Thyroid gland (tissue), 4 donors: ENCODE measurements at regions not wholly inside any gene's neighbourhood (a gene's known extent, or its start where the extent isn't known, plus 50 kb on each side); places are given as distances from the start of the nearest gene placed in this dataset.

ENCODE experiments used
- DNase-seq, 2 donors: peaks; one replicate each; pipeline ENCODE4 v3.0.0-alpha.2; 2019
- H3K27ac ChIP-seq, 3 donors: fragments of 200-600 bp; sonication (generic); 1 replicate in 2 of 3; 2 replicates in 1 of 3; pipeline ENCODE4 v1.5.1; 2016 to 2019; ENCODE audit warnings: mild to moderate bottlenecking in 1 of 3, moderate library complexity in 1 of 3
- H3K27me3 ChIP-seq: fragments of 200-600 bp; sonication (generic); one replicate; pipeline ENCODE4 v1.5.1; 2019
- H3K36me3 ChIP-seq, 2 donors: fragments of 200-600 bp; sonication (generic); one replicate each; pipeline ENCODE4 v1.5.1; 2016 to 2019
- H3K4me1 ChIP-seq, 2 donors: fragments of 200-600 bp; sonication (generic); one replicate each; pipeline ENCODE4 v1.5.1; 2017 to 2019
- H3K4me3 ChIP-seq, 3 donors: fragments of 200-600 bp; sonication (generic); replicated peaks in 1 of 3; 1 replicate in 2 of 3; 2 replicates in 1 of 3; pipeline ENCODE4 v1.5.1; 2016; ENCODE audit warnings: mild to moderate bottlenecking in 1 of 3
- H3K9me3 ChIP-seq: fragments of 200-600 bp; sonication (generic); one replicate; pipeline ENCODE4 v1.5.1; 2017
- CTCF ChIP-seq, 6 experiments: fragments of 200-600 bp in 3 of 6; fragments of 450-650 bp in 3 of 6; sonication (generic) in 3 of 6; IDR thresholded peaks; one replicate each; pipeline ENCODE4 v1.5.1; 2016 to 2019; ENCODE audit warnings: antibody characterized with exemption in 6 of 6, mild to moderate bottlenecking in 2 of 6, inconsistent platforms in 1 of 6, moderate library complexity in 1 of 6
- POLR2A ChIP-seq, 2 donors: fragments of 450-650 bp; IDR thresholded peaks; one replicate each; pipeline ENCODE4 v1.6.1; 2017; ENCODE audit warnings: antibody characterized with exemption in 2 of 2, mild to moderate bottlenecking in 2 of 2, moderate library complexity in 1 of 2
- WGBS, 2 donors: methylation state at CpG; one replicate each; pipeline ENCODE4 v1.1.5; 2017; 5-methylcytosine and 5-hydroxymethylcytosine counted together
- intact Hi-C: fragments of 100-400 bp; cut with DNase I; formaldehyde crosslinking; loops from one replicate; pipeline ENCODE4 v1.15.1; 2023

- H3K36me3 ChIP-seq = no peaks in the 10 kb centered on the region
- H3K4me3 ChIP-seq = no peak overlapping the region
- no peak overlapping the region for H3K27ac ChIP-seq
- 93 to 97% methylated on average over 3 of the region's 3 CpGs for whole genome bisulfite sequencing, 2 donors
- DNase-seq = no peak
- H3K27me3 ChIP-seq = no peaks in the 10 kb centered on the region
- no peaks in the 10 kb centered on the region for H3K4me1 ChIP-seq
- TF ChIP-seq CTCF (IDR thresholded peaks at IDR 0.05) (no peak), POLR2A (IDR thresholded peaks at IDR 0.05) (no peak)
- intact Hi-C loops = no loop called here
- H3K9me3 ChIP-seq = no peaks in the 10 kb centered on the region
Measured at GRCh38 chr5:89067362-89067761, 184.4 kb upstream of the MEF2C start.

GRCh38 chr5:89065919-89066318, 182.9 kb upstream of the MEF2C start:
- DNase-seq = no peak
- Histone ChIP-seq H3K4me3 (no peak overlapping the region), H3K36me3 (no peaks in the 10 kb centered on the region), H3K9me3 (no peaks in the 10 kb centered on the region), H3K27ac (no peak overlapping the region), H3K4me1 (no peaks in the 10 kb centered on the region), H3K27me3 (no peaks in the 10 kb centered on the region)
- TF ChIP-seq POLR2A (IDR thresholded peaks at IDR 0.05) (no peak), CTCF (IDR thresholded peaks at IDR 0.05) (no peak)
- intact Hi-C loops = no loop called here
- 83 to 86% methylated on average over 3 of the region's 3 CpGs for WGBS, 2 donors

- Histone ChIP-seq H3K9me3 (no peaks in the 10 kb centered on the region), H3K4me3 (no peak overlapping the region), H3K27ac (no peak overlapping the region), H3K4me1 (no peaks in the 10 kb centered on the region), H3K36me3 (no peaks in the 10 kb centered on the region), H3K27me3 (no peaks in the 10 kb centered on the region)
- intact Hi-C loops = no loop called here
- 85 to 89% methylated on average over 4 of the region's 4 CpGs for WGBS, 2 donors
- no peak for DNase-seq
- TF ChIP-seq CTCF (IDR thresholded peaks at IDR 0.05) = no peak
- TF ChIP-seq POLR2A (IDR thresholded peaks at IDR 0.05) = no peak
Measured at GRCh38 chr5:89064736-89065135, 181.8 kb upstream of the MEF2C start.

GRCh38 chr5:89064054-89064453, 181.1 kb upstream of the MEF2C start:
- H3K36me3 ChIP-seq = no peaks in the 10 kb centered on the region
- no peaks in the 10 kb centered on the region for H3K9me3 ChIP-seq
- H3K4me3 ChIP-seq = no peak overlapping the region
- intact Hi-C loops = no loop called here
- H3K27me3 ChIP-seq = no peaks in the 10 kb centered on the region
- no peak for DNase-seq
- no peaks in the 10 kb centered on the region for H3K4me1 ChIP-seq
- TF ChIP-seq POLR2A (IDR thresholded peaks at IDR 0.05) = no peak
- no peak for TF ChIP-seq CTCF (IDR thresholded peaks at IDR 0.05)
- H3K27ac ChIP-seq = no peak overlapping the region
- 79 to 82% methylated on average over 1 of the region's 1 CpG for WGBS, 2 donors

- Histone ChIP-seq H3K36me3 (no peaks in the 10 kb centered on the region), H3K9me3 (no peaks in the 10 kb centered on the region), H3K4me3 (no peak overlapping the region), H3K27me3 (no peaks in the 10 kb centered on the region), H3K4me1 (no peaks in the 10 kb centered on the region), H3K27ac (no peak overlapping the region)
- WGBS, 2 donors = 86 to 87% methylated on average over 2 of the region's 2 CpGs
- TF ChIP-seq POLR2A (IDR thresholded peaks at IDR 0.05) (no peak), CTCF (IDR thresholded peaks at IDR 0.05) (no peak)
- intact Hi-C loops = no loop called here
- no peak for DNase-seq
Measured at GRCh38 chr5:89060768-89061167, 177.8 kb upstream of the MEF2C start.
